ENCODE measurements at regions not wholly inside any gene's neighbourhood (a gene's known extent, or its start where the extent isn't known, plus 50 kb on each side); places are given as distances from the start of the nearest gene placed in this dataset.
"Not testable (repeated sequence)": the region's sequence is repeated elsewhere in the genome, so short reads cannot be mapped to it uniquely, and the experiment has no call there.

GRCh38 chr2:220775856-220776488 lies 796.1 kb downstream of the EPHA4 start:
- no peak for TF ChIP-seq POLR2A (IDR thresholded peaks at IDR 0.05)
- TF ChIP-seq EP300 (IDR thresholded peaks at IDR 0.05): no peak
- no peak for TF ChIP-seq CTCF (IDR thresholded peaks at IDR 0.05)
- Histone ChIP-seq H3K27ac (no peak overlapping the region), H3K4me3 (no peak overlapping the region), H3K36me3 (no peaks in the 10 kb centered on the region), H3K4me1 (ENCODE audit: insufficient read depth) (no peaks in the 10 kb centered on the region), H3K27me3 (no peaks in the 10 kb centered on the region), H3K9me3 (no peaks in the 10 kb centered on the region)
- intact Hi-C loops (cut with DNase I): no loop called here
- WGBS, 3 donors: 70 to 82% (median 79%) methylated on average over 2 of the region's 2 CpGs
- no peak for DNase-seq

DNA sequence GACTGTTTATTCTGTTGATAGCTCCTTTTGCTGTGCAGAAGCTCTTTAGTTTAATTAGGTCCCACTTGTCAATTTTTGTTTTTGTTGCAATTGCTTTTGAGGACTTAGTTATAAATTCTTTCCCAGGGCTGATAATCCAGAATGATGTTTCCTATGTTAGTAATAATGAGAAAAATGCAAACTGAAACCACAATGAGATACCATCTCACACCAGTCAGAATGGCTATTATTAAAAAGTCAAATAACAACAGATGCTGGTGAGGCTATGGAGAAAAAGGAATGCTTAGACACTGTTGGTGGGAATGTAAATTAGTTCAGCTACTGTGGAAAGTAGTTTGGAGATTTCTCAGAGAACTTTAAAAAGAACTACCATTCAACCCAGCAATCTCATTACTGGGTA lies 793.0 kb downstream of the EPHA4 start:
- H3K9me3 ChIP-seq; intact Hi-C loops (cut with DNase I); H3K4me3 ChIP-seq; DNase-seq; H3K27me3 ChIP-seq; H3K4me1 ChIP-seq (ENCODE audit: insufficient read depth); H3K36me3 ChIP-seq; H3K27ac ChIP-seq: not testable (repeated sequence)

DNA sequence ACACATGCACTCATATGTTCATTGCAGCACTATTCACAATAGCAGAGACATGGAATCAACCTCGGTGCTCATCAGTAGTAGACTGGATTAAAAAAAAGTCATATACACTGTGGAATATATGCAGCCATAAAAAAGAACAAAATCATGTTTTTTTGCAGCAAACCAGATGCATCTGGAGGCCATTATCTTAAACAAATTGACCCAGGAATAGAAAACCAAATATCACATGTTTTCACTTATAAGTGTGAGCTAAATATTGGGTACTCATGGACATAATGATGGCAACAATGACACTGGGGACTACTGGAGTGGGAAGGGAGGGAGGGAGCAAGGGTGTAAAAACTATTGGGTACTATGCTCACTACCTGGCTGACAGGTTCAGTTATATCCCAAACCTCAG lies 792.6 kb downstream of the EPHA4 start:
- Histone ChIP-seq H3K4me3 (no peak overlapping the region), H3K27me3 (no peaks in the 10 kb centered on the region), H3K9me3 (no peaks in the 10 kb centered on the region), H3K36me3 (no peaks in the 10 kb centered on the region), H3K4me1 (ENCODE audit: insufficient read depth) (no peaks in the 10 kb centered on the region), H3K27ac (no peak overlapping the region)
- TF ChIP-seq POLR2A (IDR thresholded peaks at IDR 0.05): no peak
- no peak for TF ChIP-seq EP300 (IDR thresholded peaks at IDR 0.05)
- no peak for TF ChIP-seq CTCF (IDR thresholded peaks at IDR 0.05)
- intact Hi-C loops (cut with DNase I): no loop called here
- DNase-seq: no peak
- WGBS, 3 donors: 83 to 96% (median 92%) methylated on average over 1 of the region's 1 CpG

- 1 to 2% (median 2%) methylated on average over 2 of the region's 2 CpGs for WGBS, 3 donors
- Histone ChIP-seq H3K4me1 (ENCODE audit: insufficient read depth) (no peaks in the 10 kb centered on the region), H3K9me3 (no peaks in the 10 kb centered on the region), H3K4me3 (no peak overlapping the region), H3K36me3 (no peaks in the 10 kb centered on the region), H3K27me3 (no peaks in the 10 kb centered on the region), H3K27ac (no peak overlapping the region)
- no peak for DNase-seq
- intact Hi-C loops (cut with DNase I): no loop called here
- TF ChIP-seq CTCF (IDR thresholded peaks at IDR 0.05): no peak
- no peak for TF ChIP-seq POLR2A (IDR thresholded peaks at IDR 0.05)
- TF ChIP-seq EP300 (IDR thresholded peaks at IDR 0.05): no peak
Measured at GRCh38 chr2:220779931-220780330, 792.2 kb downstream of the EPHA4 start.

GRCh38 chr2:220781622-220782241 lies 790.4 kb downstream of the EPHA4 start:
- 15 to 37% (median 21%) methylated on average over 5 of the region's 5 CpGs for WGBS, 3 donors
- Histone ChIP-seq H3K27ac (no peak overlapping the region), H3K4me1 (ENCODE audit: insufficient read depth) (no peaks in the 10 kb centered on the region), H3K4me3 (no peak overlapping the region), H3K36me3 (no peaks in the 10 kb centered on the region), H3K9me3 (no peaks in the 10 kb centered on the region), H3K27me3 (no peaks in the 10 kb centered on the region)
- TF ChIP-seq CTCF (IDR thresholded peaks at IDR 0.05): no peak
- no peak for TF ChIP-seq EP300 (IDR thresholded peaks at IDR 0.05)
- no peak for TF ChIP-seq POLR2A (IDR thresholded peaks at IDR 0.05)
- DNase-seq: no peak
- intact Hi-C loops (cut with DNase I): no loop called here
